ENCODE measurements at regions not wholly inside any gene's neighbourhood (a gene's known extent, or its start where the extent isn't known, plus 50 kb on each side); places are given as distances from the start of the nearest gene placed in this dataset.

- H3K27me3 ChIP-seq (ENCODE audit: control insufficient read depth in 1 of 2, insufficient read depth in 2 of 2, low read length in 2 of 2): no peaks in the 10 kb centered on the region
- H3K9ac ChIP-seq (ENCODE audit: insufficient read depth, low read depth, low read length): no peak overlapping the region
- intact Hi-C loops (cut with micrococcal nuclease; ENCODE audit: unreplicated experiment) (no loop called here), in situ Hi-C loops (cut with HindIII; ENCODE audit: extremely low pct_ligation_motif_present, low pct_unique_long_range_greater_than_20kb) (no loop called here)
- DNase-seq (ENCODE audit: low spot score): no peak
- CTCF ChIA-PET (ENCODE audit: low intra/inter-chr PET ratio, low total read pairs): no interaction called here
- BruUV-seq (replicated peaks): no TSS peak
- H3K9me3 ChIP-seq (ENCODE audit: low read length): no peaks in the 10 kb centered on the region
- H3K36me3 ChIP-seq (replicated peaks in 1 of 2; ENCODE audit: control insufficient read depth in 1 of 2, insufficient read depth in 2 of 2, low read length in 2 of 2): no peaks in the 10 kb centered on the region
- 69% methylated on average over 2 of the region's 2 CpGs for WGBS (ENCODE audit: low lambda C conversion rate)
- no peak overlapping the region for H3K4me2 ChIP-seq (ENCODE audit: low read depth, low read length)
- H3K4me1 ChIP-seq (ENCODE audit: insufficient read depth, low read length): peaks cover 11% of the 10 kb centered on the region
- H3K27ac ChIP-seq (ENCODE audit: extremely low read length, insufficient read depth, low read length): no peak overlapping the region
- no peak for FAIRE-seq
- POLR2A ChIA-PET: no interaction called here
- H2AFZ ChIP-seq (ENCODE audit: low read length): no peak overlapping the region
- H4K20me1 ChIP-seq (ENCODE audit: insufficient read depth, low read length): no peaks in the 10 kb centered on the region
- no peak for ATAC-seq
- no peak overlapping the region for H3K4me3 ChIP-seq (replicated peaks in 1 of 3; ENCODE audit: insufficient read depth in 1 of 3, low read depth in 2 of 3, low read length in 3 of 3)
- H3K79me2 ChIP-seq (ENCODE audit: insufficient read depth, low read length): no peaks in the 10 kb centered on the region
- TF ChIP-seq ZNF704 (CRISPR knock-in tag; IDR thresholded peaks at IDR 0.05; ENCODE audit: borderline replicate concordance) (no peak), IKZF4 (CRISPR knock-in tag; IDR thresholded peaks at IDR 0.05; ENCODE audit: borderline replicate concordance, low read depth, not compliant biosample characterization) (no peak), TFDP2 (CRISPR knock-in tag; IDR thresholded peaks at IDR 0.05) (no peak), CHD2 (IDR thresholded peaks at IDR 0.05; ENCODE audit: low read depth, low read length) (no peak), KMT2B (CRISPR knock-in tag; IDR thresholded peaks at IDR 0.05) (no peak), ZNF766 (CRISPR knock-in tag; IDR thresholded peaks at IDR 0.05; ENCODE audit: borderline replicate concordance) (no peak), PATZ1 (CRISPR knock-in tag; IDR thresholded peaks at IDR 0.05) (no peak), ZNF317 (CRISPR knock-in tag; IDR thresholded peaks at IDR 0.05) (no peak), ZNF589 (CRISPR knock-in tag; conservative IDR thresholded peaks at IDR 0.05) (no peak), ETV6 (CRISPR knock-in tag; conservative IDR thresholded peaks at IDR 0.05) (no peak), KIAA2018 (CRISPR knock-in tag; IDR thresholded peaks at IDR 0.05; ENCODE audit: borderline replicate concordance) (no peak), EED (CRISPR knock-in tag; IDR thresholded peaks at IDR 0.05) (no peak), JUNB (CRISPR knock-in tag; IDR thresholded peaks at IDR 0.05; ENCODE audit: borderline replicate concordance) (no peak)
These were observed 315.8 kb downstream of the RAB28 start for GRCh38 chr4:13168326-13168725.

All from HepG2 (cell line).